ENCODE measurements at regions not wholly inside any gene's neighbourhood (a gene's known extent, or its start where the extent isn't known, plus 50 kb on each side); places are given as distances from the start of the nearest gene placed in this dataset.
"Not testable (repeated sequence)": the region's sequence is repeated elsewhere in the genome, so short reads cannot be mapped to it uniquely, and the experiment has no call there.

DNA sequence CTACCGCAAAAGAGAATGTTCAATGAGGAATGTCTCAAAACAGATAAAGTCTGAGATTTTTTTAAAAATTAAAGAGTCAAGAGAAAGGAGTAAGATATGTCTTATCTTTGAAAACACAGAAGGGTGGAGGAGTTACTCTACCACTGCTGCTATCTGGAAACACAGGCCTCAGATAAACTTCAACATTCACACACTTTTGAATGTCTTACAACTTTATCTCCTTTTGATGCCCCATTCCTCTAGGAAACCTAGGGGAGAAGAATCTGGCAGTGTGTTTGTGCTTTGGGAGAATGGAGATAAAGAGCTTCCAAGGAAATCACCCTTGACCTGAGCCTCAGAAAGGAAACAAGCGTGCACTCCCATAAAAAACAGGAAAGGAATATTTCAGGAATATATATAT is 468.2 kb downstream of the PLOD2 start:
- TF ChIP-seq, protein P1, sequence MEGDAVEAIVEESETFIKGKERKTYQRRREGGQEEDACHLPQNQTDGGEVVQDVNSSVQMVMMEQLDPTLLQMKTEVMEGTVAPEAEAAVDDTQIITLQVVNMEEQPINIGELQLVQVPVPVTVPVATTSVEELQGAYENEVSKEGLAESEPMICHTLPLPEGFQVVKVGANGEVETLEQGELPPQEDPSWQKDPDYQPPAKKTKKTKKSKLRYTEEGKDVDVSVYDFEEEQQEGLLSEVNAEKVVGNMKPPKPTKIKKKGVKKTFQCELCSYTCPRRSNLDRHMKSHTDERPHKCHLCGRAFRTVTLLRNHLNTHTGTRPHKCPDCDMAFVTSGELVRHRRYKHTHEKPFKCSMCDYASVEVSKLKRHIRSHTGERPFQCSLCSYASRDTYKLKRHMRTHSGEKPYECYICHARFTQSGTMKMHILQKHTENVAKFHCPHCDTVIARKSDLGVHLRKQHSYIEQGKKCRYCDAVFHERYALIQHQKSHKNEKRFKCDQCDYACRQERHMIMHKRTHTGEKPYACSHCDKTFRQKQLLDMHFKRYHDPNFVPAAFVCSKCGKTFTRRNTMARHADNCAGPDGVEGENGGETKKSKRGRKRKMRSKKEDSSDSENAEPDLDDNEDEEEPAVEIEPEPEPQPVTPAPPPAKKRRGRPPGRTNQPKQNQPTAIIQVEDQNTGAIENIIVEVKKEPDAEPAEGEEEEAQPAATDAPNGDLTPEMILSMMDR (IDR thresholded peaks at IDR 0.05; ENCODE audit: low read depth, low read length, missing control alignments): no peak
- no peak for DNase-seq (ENCODE audit: extremely low read depth, low read depth)
- no peak overlapping the region for H3K4me3 ChIP-seq (replicated peaks; ENCODE audit: low read depth, low read length)

DNA sequence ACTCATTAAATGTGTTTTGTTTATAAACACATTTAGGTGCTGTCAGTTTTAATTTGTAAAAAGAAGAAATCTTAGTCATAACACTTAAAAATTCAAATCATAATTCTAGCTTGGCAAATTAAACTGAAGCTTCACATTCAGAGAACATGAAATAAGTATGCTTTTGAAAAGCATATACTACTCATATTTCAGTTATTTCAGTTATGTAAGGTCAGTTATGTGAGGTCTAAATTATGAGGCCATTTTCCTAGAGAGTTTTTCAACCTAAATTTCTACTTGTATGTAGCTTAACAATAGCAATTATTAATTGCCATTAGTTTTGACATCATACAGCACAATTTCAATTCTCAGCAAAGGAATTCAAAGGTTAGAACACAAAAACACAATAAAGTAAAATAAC is 465.0 kb downstream of the PLOD2 start:
- no peak for DNase-seq (ENCODE audit: extremely low read depth, low read depth)
- H3K4me3 ChIP-seq (replicated peaks; ENCODE audit: low read depth, low read length): no peak overlapping the region
- TF ChIP-seq, protein P1 (IDR thresholded peaks at IDR 0.05; ENCODE audit: low read depth, low read length, missing control alignments): no peak

GRCh38 chr3:145698250-145698649 is 462.7 kb downstream of the PLOD2 start:
- TF ChIP-seq, protein P1 (IDR thresholded peaks at IDR 0.05; ENCODE audit: low read depth, low read length, missing control alignments): no peak
- DNase-seq (ENCODE audit: extremely low read depth, low read depth): no peak
- H3K4me3 ChIP-seq (replicated peaks; ENCODE audit: low read depth, low read length): no peak overlapping the region

GRCh38 chr3:145698749-145699148 is 462.2 kb downstream of the PLOD2 start:
- no peak for DNase-seq (ENCODE audit: extremely low read depth, low read depth)

DNA sequence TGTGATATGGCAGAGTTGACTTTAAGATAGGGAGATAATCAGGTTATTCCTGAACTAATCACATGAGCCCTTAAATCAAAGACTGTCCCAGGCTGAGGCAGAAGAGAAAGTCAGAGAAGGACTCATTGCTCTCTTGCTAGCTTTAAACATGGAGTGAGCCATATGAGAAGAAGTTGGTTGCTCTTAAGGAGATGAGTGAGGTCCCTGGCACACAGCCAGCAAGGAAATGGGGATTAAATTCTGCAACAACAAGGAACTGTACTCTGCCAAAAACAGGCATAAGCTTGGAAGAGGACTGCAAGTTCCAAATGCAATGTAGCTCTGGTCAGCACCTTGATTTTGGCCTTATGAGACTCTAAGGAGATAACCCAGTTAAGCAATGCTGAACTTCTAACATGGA is 457.0 kb downstream of the PLOD2 start:
- no peak for DNase-seq (ENCODE audit: extremely low read depth, low read depth)
- TF ChIP-seq, protein P1 (IDR thresholded peaks at IDR 0.05; ENCODE audit: low read depth, low read length, missing control alignments): no peak
- no peak overlapping the region for H3K4me3 ChIP-seq (replicated peaks; ENCODE audit: low read depth, low read length)

More at GRCh38 chr3:145698749-145699148, 462.2 kb downstream of the PLOD2 start:
- H3K4me3 ChIP-seq (replicated peaks; ENCODE audit: low read depth, low read length): no peak overlapping the region
- TF ChIP-seq, protein P1 (IDR thresholded peaks at IDR 0.05; ENCODE audit: low read depth, low read length, missing control alignments): no peak

GRCh38 chr3:145709779-145710178 is 451.2 kb downstream of the PLOD2 start:
- DNase-seq (ENCODE audit: extremely low read depth, low read depth); H3K4me3 ChIP-seq (replicated peaks; ENCODE audit: low read depth, low read length): not testable (repeated sequence)

- DNase-seq (ENCODE audit: extremely low read depth, low read depth): peak; percentile 25
- TF ChIP-seq, protein P1 (IDR thresholded peaks at IDR 0.05; ENCODE audit: low read depth, low read length, missing control alignments): no peak
- no peak overlapping the region for H3K4me3 ChIP-seq (replicated peaks; ENCODE audit: low read depth, low read length)
Observed at GRCh38 chr3:145716519-145716918, 444.5 kb downstream of the PLOD2 start.
